Endothelial cell of umbilical vein (primary cell): ENCODE measurements at regions not wholly inside any gene's neighbourhood (a gene's known extent, or its start where the extent isn't known, plus 50 kb on each side); places are given as distances from the start of the nearest gene placed in this dataset.

Experiments used
- BruUV-seq: library from RNA; stranded (reverse); fragments of 400-500 nt; replicated peaks from 2 replicates; lab custom pipeline; 2021; lab: Mats Ljungman, UMichigan
- CTCF ChIA-PET: fragments of 300-600, 350-600 bp; sonication (Branson Sonifier 250); formaldehyde crosslinking; loops from one replicate; lab custom pipeline; 2021; ENCODE audit warnings: antibody characterized with exemption, inconsistent platforms; lab: Charles Lee
- POLR2A ChIA-PET: fragments of 300-600, 350-600 bp; sonication (Branson Sonifier 250); formaldehyde crosslinking; loops from one replicate; lab custom pipeline; 2021; ENCODE audit warnings: antibody characterized with exemption, inconsistent platforms; lab: Charles Lee
- DNase-seq: peaks from one replicate; pipeline ENCODE4 v3.0.0-alpha.2; 2011; ENCODE audit warnings: low read depth, low spot score
- FAIRE-seq: peaks from 2 replicates; lab custom pipeline; 2011; peaks lifted over from hg19 to GRCh38; lab: Jason Lieb, UNC
- H2AFZ ChIP-seq: 2 replicates; pipeline ENCODE4 v1.6.0; 2012; ENCODE audit warnings: low read depth, low read length, control low read depth, inconsistent platforms
- H3K27ac ChIP-seq: 2 replicates; pipeline ENCODE4 v1.5.1; 2011; ENCODE audit warnings: low read depth, mild to moderate bottlenecking, control low read depth, low read length, moderate library complexity; ENCODE audit not compliant: insufficient read depth
- H3K27me3 ChIP-seq, 2 experiments: 2 replicates each; pipeline versions ENCODE4 v1.6.0 to v1.6.1; 2011; ENCODE audit warnings: low read length in 2 of 2, mixed read lengths in 1 of 2; ENCODE audit not compliant: control insufficient read depth in 2 of 2, insufficient read depth in 2 of 2
- H3K36me3 ChIP-seq, 2 experiments: 2 replicates in 1 of 2; 3 replicates in 1 of 2; pipeline ENCODE4 v1.5.1; 2011; ENCODE audit warnings: low read length in 2 of 2, mild to moderate bottlenecking in 1 of 2, moderate library complexity in 1 of 2; ENCODE audit not compliant: control insufficient read depth in 2 of 2, insufficient read depth in 2 of 2; ENCODE audit errors: extremely low read depth in 1 of 2
- H3K4me1 ChIP-seq: 3 replicates; pipeline ENCODE4 v1.5.1; 2011; ENCODE audit warnings: mild to moderate bottlenecking, low read length; ENCODE audit not compliant: control insufficient read depth, insufficient read depth; ENCODE audit errors: extremely low read depth
- H3K4me2 ChIP-seq: 2 replicates; pipeline ENCODE4 v1.6.1; 2011; ENCODE audit warnings: low read length, control low read depth, mixed read lengths; ENCODE audit not compliant: insufficient read depth
- H3K4me3 ChIP-seq, 3 experiments: fragments of 200-600 bp in 1 of 3; sonication (generic), shearing (Covaris generic) in 1 of 3; replicated peaks in 1 of 3; 2 replicates each; pipeline ENCODE4 v1.5.1; 2011 to 2016; ENCODE audit warnings: control low read depth in 3 of 3, low read length in 3 of 3, mild to moderate bottlenecking in 2 of 3, inconsistent platforms in 1 of 3, low read depth in 1 of 3, moderate library complexity in 1 of 3; ENCODE audit not compliant: insufficient read depth in 1 of 3
- H3K79me2 ChIP-seq: 2 replicates; pipeline ENCODE4 v1.6.0; 2012; ENCODE audit warnings: low read length, inconsistent platforms; ENCODE audit not compliant: control insufficient read depth, insufficient read depth
- H3K9ac ChIP-seq: replicated peaks from 2 replicates; pipeline ENCODE3; 2011; ENCODE audit warnings: low read length, control low read depth; ENCODE audit not compliant: insufficient read depth; ENCODE audit errors: extremely low read depth
- H3K9me1 ChIP-seq: replicated peaks from 3 replicates; pipeline ENCODE4 v1.6.0; 2011; ENCODE audit warnings: mild to moderate bottlenecking, low read length; ENCODE audit not compliant: control insufficient read depth, insufficient read depth; ENCODE audit errors: extremely low read depth
- H3K9me3 ChIP-seq: replicated peaks from 2 replicates; pipeline ENCODE4 v1.5.1; 2012; ENCODE audit warnings: low read length, inconsistent platforms; ENCODE audit not compliant: control insufficient read depth, insufficient read depth
- H4K20me1 ChIP-seq: replicated peaks from 2 replicates; pipeline ENCODE3; 2011; ENCODE audit warnings: mild to moderate bottlenecking, low read length; ENCODE audit not compliant: control insufficient read depth, insufficient read depth; ENCODE audit errors: extremely low read depth
- EZH2 ChIP-seq: IDR thresholded peaks from 2 replicates; pipeline ENCODE4 v1.6.1; 2012; ENCODE audit warnings: borderline replicate concordance, low read depth, mild to moderate bottlenecking, moderate library complexity, low read length, inconsistent platforms; ENCODE audit not compliant: severe bottlenecking
- FOS ChIP-seq: IDR thresholded peaks from 2 replicates; pipeline ENCODE4 v1.6.1; 2011; ENCODE audit warnings: mild to moderate bottlenecking, low read length, moderate library complexity, borderline replicate concordance; ENCODE audit not compliant: insufficient read depth
- GATA2 ChIP-seq: IDR thresholded peaks from 2 replicates; pipeline ENCODE4 v1.7.0; 2011; ENCODE audit warnings: low read depth, mild to moderate bottlenecking, moderate library complexity, mixed read lengths, low read length; ENCODE audit not compliant: insufficient read length, insufficient read depth
- JUN ChIP-seq: IDR thresholded peaks from 2 replicates; pipeline ENCODE4 v1.6.1; 2011; ENCODE audit warnings: borderline replicate concordance, low read depth; ENCODE audit not compliant: insufficient read length, insufficient read depth
- MYC ChIP-seq: IDR thresholded peaks from one replicate; pipeline ENCODE4 v1.6.1; 2011; ENCODE audit warnings: mild to moderate bottlenecking, low read depth, low read length
- POLR2A ChIP-seq: IDR thresholded peaks from 2 replicates; pipeline ENCODE4 v1.6.1; 2012; ENCODE audit warnings: low read depth, mild to moderate bottlenecking, control low read depth, low read length
- POLR2AphosphoS5 ChIP-seq: IDR thresholded peaks from 2 replicates; pipeline ENCODE4 v1.6.1; 2012; ENCODE audit warnings: low read depth, mild to moderate bottlenecking, control low read depth, low read length, moderate library complexity; ENCODE audit not compliant: insufficient read depth
- dilution Hi-C: fragments of 300-500 bp; cut with MboI; formaldehyde crosslinking; loops from one replicate; pipeline ENCODE4 v1.15.0; 2019; ENCODE audit warnings: low sequenced_read_pairs; ENCODE audit not compliant: extremely low pct_ligation_motif_present
- intact Hi-C: fragments of 100-400 bp; cut with micrococcal nuclease; formaldehyde crosslinking; loops from one replicate; pipeline ENCODE4 v1.10.0; 2022
- TF ChIP-seq, protein P1 (sequence below): IDR thresholded peaks from 2 replicates; pipeline ENCODE4 v1.6.1; 2011; ENCODE audit not compliant: insufficient read depth, insufficient read length
- TF ChIP-seq, protein P2 (sequence below), 2 donors: IDR thresholded peaks; 1 replicate in 1 of 2; 2 replicates in 1 of 2; pipeline ENCODE4 v1.5.1; 2011; ENCODE audit warnings: low read length in 2 of 2, mild to moderate bottlenecking in 2 of 2, moderate library complexity in 2 of 2, control low read depth in 1 of 2, inconsistent platforms in 1 of 2, low read depth in 1 of 2; ENCODE audit not compliant: insufficient read depth in 1 of 2; ENCODE audit errors: extremely low read depth in 1 of 2

DNA sequence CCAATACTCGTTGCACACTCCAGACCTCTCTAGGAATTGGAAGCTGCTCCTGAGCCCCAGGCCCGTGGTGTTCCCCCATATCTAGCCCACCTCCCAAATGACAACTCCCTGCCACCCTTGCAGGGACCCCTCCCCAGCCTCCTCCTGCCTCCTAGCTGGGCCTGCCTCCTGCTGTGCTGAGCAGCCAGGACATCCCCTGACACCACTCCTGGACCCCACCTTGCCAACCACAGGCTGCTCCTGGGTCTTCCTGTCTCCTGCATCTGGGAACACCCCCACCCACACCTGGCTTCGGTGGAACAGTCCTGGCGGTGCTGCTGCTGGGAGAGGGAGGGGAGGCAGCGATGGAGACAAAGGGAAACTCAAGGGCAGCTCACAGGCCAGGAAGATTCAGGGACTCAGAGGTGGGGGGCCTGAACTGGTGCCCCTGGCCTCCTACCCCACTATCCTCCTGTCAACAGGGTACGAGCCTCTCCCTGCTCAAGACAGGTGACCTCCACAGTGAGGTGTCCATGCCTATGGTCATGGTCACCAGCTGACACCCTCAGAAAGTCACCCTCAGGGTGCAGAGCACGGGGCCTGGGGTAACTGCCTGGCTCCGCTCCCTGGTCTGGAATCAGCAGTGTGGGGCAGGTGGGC is 81.2 kb downstream of the RIPK4 start:
- Histone ChIP-seq H2AFZ (no peak overlapping the region), H3K36me3 (no peaks in the 10 kb centered on the region), H3K9me3 (no peaks in the 10 kb centered on the region), H3K27ac (no peak overlapping the region), H3K4me3 (no peak overlapping the region), H3K9me1 (no peaks in the 10 kb centered on the region), H3K4me2 (no peak overlapping the region), H3K9ac (no peak overlapping the region), H3K27me3 (no peaks in the 10 kb centered on the region), H3K79me2 (no peaks in the 10 kb centered on the region), H3K4me1 (no peaks in the 10 kb centered on the region), H4K20me1 (no peaks in the 10 kb centered on the region)
- CTCF ChIA-PET, result no interaction called here
- intact Hi-C loops (no loop called here), dilution Hi-C loops (no loop called here)
- BruUV-seq, result no TSS peak
- no peak for TF ChIP-seq POLR2AphosphoS5
- no peak for TF ChIP-seq POLR2A
- TF ChIP-seq FOS, result no peak
- TF ChIP-seq MYC, result no peak
- no peak for TF ChIP-seq JUN
- no peak for TF ChIP-seq EZH2
- TF ChIP-seq, protein P1, sequence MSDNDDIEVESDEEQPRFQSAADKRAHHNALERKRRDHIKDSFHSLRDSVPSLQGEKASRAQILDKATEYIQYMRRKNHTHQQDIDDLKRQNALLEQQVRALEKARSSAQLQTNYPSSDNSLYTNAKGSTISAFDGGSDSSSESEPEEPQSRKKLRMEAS, result no peak
- TF ChIP-seq, protein P2, sequence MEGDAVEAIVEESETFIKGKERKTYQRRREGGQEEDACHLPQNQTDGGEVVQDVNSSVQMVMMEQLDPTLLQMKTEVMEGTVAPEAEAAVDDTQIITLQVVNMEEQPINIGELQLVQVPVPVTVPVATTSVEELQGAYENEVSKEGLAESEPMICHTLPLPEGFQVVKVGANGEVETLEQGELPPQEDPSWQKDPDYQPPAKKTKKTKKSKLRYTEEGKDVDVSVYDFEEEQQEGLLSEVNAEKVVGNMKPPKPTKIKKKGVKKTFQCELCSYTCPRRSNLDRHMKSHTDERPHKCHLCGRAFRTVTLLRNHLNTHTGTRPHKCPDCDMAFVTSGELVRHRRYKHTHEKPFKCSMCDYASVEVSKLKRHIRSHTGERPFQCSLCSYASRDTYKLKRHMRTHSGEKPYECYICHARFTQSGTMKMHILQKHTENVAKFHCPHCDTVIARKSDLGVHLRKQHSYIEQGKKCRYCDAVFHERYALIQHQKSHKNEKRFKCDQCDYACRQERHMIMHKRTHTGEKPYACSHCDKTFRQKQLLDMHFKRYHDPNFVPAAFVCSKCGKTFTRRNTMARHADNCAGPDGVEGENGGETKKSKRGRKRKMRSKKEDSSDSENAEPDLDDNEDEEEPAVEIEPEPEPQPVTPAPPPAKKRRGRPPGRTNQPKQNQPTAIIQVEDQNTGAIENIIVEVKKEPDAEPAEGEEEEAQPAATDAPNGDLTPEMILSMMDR (IDR thresholded peaks at IDR 0.05; ENCODE audit: extremely low read depth in 1 of 2, insufficient read depth in 1 of 2, low read depth in 1 of 2, low read length in 2 of 2), result no peak
- no peak for TF ChIP-seq GATA2
- no peak for FAIRE-seq
- DNase-seq, result no peak
- POLR2A ChIA-PET, result no interaction called here
